ENCODE measurements at regions not wholly inside any gene's neighbourhood (a gene's known extent, or its start where the extent isn't known, plus 50 kb on each side); places are given as distances from the start of the nearest gene placed in this dataset.

- TF ChIP-seq CTCF (IDR thresholded peaks at IDR 0.05; ENCODE audit: low read length, missing control alignments): no peak
- no peak overlapping the region for H3K4me3 ChIP-seq (replicated peaks; ENCODE audit: low read depth, low read length)
- DNase-seq (ENCODE audit: low read depth): no peak
Measured at GRCh38 chr1:199646761-199647160, 380.7 kb upstream of the NR5A2 start.

DNA sequence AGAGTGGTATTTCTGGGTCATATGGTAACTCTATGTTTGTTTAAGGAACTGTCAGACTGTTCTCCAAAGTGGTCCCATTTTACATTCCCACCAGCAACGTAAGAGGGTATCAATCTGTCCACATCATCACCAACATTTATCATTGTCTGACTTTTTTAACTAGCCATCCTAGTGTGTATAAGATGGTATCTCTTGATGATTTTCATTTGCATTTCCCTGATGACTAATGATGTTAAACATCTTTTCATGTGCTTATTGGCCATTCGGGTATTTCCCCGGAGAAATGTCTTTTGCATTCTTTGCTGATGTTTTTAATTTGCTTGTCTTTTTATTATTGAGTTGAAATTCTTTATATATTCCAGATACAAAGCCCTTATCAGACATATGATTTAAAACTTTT, 370.1 kb upstream of the NR5A2 start:
- H3K4me3 ChIP-seq (replicated peaks; ENCODE audit: low read depth, low read length): no peak overlapping the region
- TF ChIP-seq CTCF (IDR thresholded peaks at IDR 0.05; ENCODE audit: low read length, missing control alignments): no peak
- DNase-seq (ENCODE audit: low read depth): no peak

DNA sequence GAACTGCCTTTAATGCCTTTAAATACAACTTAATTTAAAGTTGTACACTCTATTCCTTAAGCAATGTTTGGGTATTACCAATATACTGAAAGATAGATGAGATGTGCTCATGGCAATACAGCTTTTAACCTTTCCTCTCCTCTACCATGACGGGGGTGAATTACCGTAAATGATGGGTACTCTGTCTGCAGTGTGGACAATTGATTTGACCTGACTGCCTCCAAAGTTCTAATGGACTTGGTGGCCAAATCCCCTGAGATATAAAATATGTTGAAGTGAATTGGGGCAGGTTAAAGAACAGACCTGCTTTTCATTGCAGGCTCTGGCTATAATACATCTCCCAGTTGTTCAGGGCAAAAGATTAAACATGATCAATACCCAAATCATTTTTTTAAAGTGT, 367.4 kb upstream of the NR5A2 start:
- DNase-seq (ENCODE audit: low read depth): no peak
- TF ChIP-seq CTCF (IDR thresholded peaks at IDR 0.05; ENCODE audit: low read length, missing control alignments): no peak
- H3K4me3 ChIP-seq (replicated peaks; ENCODE audit: low read depth, low read length): no peak overlapping the region

- DNase-seq (ENCODE audit: low read depth): no peak
- TF ChIP-seq CTCF (IDR thresholded peaks at IDR 0.05; ENCODE audit: low read length, missing control alignments): no peak
- no peak overlapping the region for H3K4me3 ChIP-seq (replicated peaks; ENCODE audit: low read depth, low read length)
Measured at GRCh38 chr1:199665371-199665770, 362.1 kb upstream of the NR5A2 start.

DNA sequence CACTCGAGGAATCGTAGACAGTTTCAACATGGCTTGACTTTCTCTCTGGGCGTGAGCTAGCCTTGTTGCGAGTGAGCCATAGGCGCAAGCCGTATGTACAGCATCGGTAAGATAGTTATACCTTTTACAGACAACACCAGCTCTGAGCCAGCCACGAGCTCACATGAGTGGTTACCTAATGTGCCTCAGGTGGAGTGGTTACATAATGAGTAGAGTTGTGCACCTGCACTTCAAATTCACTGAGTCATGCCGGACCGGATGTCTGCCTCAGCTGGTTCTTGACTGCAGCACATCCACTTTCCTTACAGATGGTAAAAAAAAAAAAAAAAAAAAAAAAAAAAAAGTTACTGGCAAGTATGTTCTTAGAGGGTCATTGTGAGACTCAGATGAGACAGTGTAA, 360.4 kb upstream of the NR5A2 start:
- TF ChIP-seq CTCF (IDR thresholded peaks at IDR 0.05; ENCODE audit: low read length, missing control alignments): no peak
- no peak overlapping the region for H3K4me3 ChIP-seq (replicated peaks; ENCODE audit: low read depth, low read length)
- no peak for DNase-seq (ENCODE audit: low read depth)

- no peak overlapping the region for H3K4me3 ChIP-seq (replicated peaks; ENCODE audit: low read depth, low read length)
- no peak for DNase-seq (ENCODE audit: low read depth)
- TF ChIP-seq CTCF (IDR thresholded peaks at IDR 0.05; ENCODE audit: low read length, missing control alignments): no peak
Measured at GRCh38 chr1:199669916-199670315, 357.6 kb upstream of the NR5A2 start.

GRCh38 chr1:199671684-199672083, 355.8 kb upstream of the NR5A2 start:
- TF ChIP-seq CTCF (IDR thresholded peaks at IDR 0.05; ENCODE audit: low read length, missing control alignments): no peak
- no peak for DNase-seq (ENCODE audit: low read depth)
- H3K4me3 ChIP-seq (replicated peaks; ENCODE audit: low read depth, low read length): no peak overlapping the region
